Right lobe of liver (tissue), 6 donors: ENCODE measurements at regions not wholly inside any gene's neighbourhood (a gene's known extent, or its start where the extent isn't known, plus 50 kb on each side); places are given as distances from the start of the nearest gene placed in this dataset.

Source experiments
- ATAC-seq, 4 donors: fragments of 200-7000 bp; cut with Tn5 transposase; one replicate each; pipeline ENCODE4 v1.9.1; 2020; ENCODE audit warnings: mild to moderate bottlenecking in 4 of 4, moderate library complexity in 4 of 4
- DNase-seq, 3 donors: peaks; one replicate each; pipeline ENCODE4 v3.0.0-alpha.2; 2020
- H3K27ac ChIP-seq, 3 donors: fragments of 200-600 bp; one replicate each; pipeline ENCODE4 v1.8.0; 2022
- H3K27me3 ChIP-seq, 2 donors: fragments of 200-600 bp; one replicate each; pipeline ENCODE4 v1.8.0; 2022
- H3K36me3 ChIP-seq, 4 donors: fragments of 200-600 bp; sonication (generic) in 1 of 4; one replicate each; pipeline versions ENCODE4 v1.5.1 to v1.8.0; 2017 to 2022; ENCODE audit warnings: control low read depth in 1 of 4
- H3K4me1 ChIP-seq, 4 donors: fragments of 200-600 bp; sonication (generic) in 1 of 4; one replicate each; pipeline versions ENCODE4 v1.5.1 to v1.8.0; 2017 to 2022; ENCODE audit warnings: control low read depth in 1 of 4
- H3K4me3 ChIP-seq, 3 donors: fragments of 200-600 bp; one replicate each; pipeline ENCODE4 v1.8.0; 2022
- H3K9me3 ChIP-seq, 4 donors: fragments of 200-600 bp; sonication (generic) in 1 of 4; one replicate each; pipeline versions ENCODE4 v1.5.1 to v1.8.0; 2017 to 2022; ENCODE audit warnings: control low read depth in 1 of 4
- POLR2A ChIP-seq: fragments of 450-650 bp; IDR thresholded peaks from one replicate; pipeline ENCODE4 v1.6.1; 2017; ENCODE audit warnings: antibody characterized with exemption, mild to moderate bottlenecking
- WGBS: methylation state at CpG from one replicate; pipeline ENCODE4 v1.1.6; 2018; ENCODE audit warnings: low coverage, low lambda C conversion rate; ENCODE audit not compliant: insufficient coverage; ENCODE audit errors: missing lambda C conversion rate; 5-methylcytosine and 5-hydroxymethylcytosine counted together
- intact Hi-C, 2 donors: fragments of 100-400 bp; cut with DNase I; formaldehyde crosslinking; loops; one replicate each; pipeline versions ENCODE4 v1.11.2 to v1.14.1; 2022
- TF ChIP-seq, protein P1 (sequence below), 4 donors: fragments of 200-600 bp in 3 of 4; fragments of 450-650 bp in 1 of 4; IDR thresholded peaks; one replicate each; pipeline versions ENCODE4 v1.5.1 to v1.8.0; 2016 to 2022; ENCODE audit warnings: antibody characterized with exemption in 4 of 4, mild to moderate bottlenecking in 2 of 4
- donor health status: DM: no; HTN: yes; CAD: no.
- donor health status: DM: no; HTN: no; CAD: no.
- donor health status: DM: no; HTN: no; CAD: no.
- donor health status: DM: no; HTN: yes; CAD: no.
- donor health status: DM: no; HTN: yes; CAD: no.

DNA sequence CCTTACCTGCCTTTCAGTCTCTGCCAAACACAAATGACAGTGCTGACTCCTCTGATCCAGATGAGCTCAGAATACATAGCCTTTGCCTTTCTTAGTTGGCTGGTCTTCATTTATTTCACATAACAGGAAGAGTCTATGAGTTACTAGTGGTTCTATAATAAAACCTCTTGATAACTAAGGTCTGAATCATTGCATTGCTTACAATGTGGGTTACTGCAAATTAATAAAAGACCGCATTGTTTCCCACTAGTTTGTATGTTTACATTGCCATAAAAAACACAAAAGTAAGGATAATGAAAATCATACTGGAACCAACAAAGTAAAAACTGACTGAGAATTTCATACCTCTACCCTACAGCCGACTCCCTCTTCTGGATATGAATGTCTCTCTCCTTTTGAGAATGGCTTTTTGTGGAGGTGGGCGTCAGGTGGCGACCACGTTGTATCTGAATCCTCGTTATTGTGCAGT lies 62.0 kb upstream of the AKR1E2 start:
- Histone ChIP-seq H3K9me3 (no peaks in the 10 kb centered on the region), H3K36me3 (no peaks in the 10 kb centered on the region), H3K27ac (no peak overlapping the region), H3K27me3 (no peaks in the 10 kb centered on the region), H3K4me1 (no peaks in the 10 kb centered on the region), H3K4me3 (no peak overlapping the region)
- intact Hi-C loops: loop anchor here in 1 of 2 donors (10.0 kb wide), 1 partner anchor 1519 kb away; no protein-coding TSS in a partner anchor
- 55% methylated on average over 6 of the region's 6 CpGs for WGBS
- no peak for DNase-seq
- TF ChIP-seq, protein P1, sequence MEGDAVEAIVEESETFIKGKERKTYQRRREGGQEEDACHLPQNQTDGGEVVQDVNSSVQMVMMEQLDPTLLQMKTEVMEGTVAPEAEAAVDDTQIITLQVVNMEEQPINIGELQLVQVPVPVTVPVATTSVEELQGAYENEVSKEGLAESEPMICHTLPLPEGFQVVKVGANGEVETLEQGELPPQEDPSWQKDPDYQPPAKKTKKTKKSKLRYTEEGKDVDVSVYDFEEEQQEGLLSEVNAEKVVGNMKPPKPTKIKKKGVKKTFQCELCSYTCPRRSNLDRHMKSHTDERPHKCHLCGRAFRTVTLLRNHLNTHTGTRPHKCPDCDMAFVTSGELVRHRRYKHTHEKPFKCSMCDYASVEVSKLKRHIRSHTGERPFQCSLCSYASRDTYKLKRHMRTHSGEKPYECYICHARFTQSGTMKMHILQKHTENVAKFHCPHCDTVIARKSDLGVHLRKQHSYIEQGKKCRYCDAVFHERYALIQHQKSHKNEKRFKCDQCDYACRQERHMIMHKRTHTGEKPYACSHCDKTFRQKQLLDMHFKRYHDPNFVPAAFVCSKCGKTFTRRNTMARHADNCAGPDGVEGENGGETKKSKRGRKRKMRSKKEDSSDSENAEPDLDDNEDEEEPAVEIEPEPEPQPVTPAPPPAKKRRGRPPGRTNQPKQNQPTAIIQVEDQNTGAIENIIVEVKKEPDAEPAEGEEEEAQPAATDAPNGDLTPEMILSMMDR (IDR thresholded peaks at IDR 0.05): no peak
- TF ChIP-seq POLR2A: no peak
- ATAC-seq: no peak

DNA sequence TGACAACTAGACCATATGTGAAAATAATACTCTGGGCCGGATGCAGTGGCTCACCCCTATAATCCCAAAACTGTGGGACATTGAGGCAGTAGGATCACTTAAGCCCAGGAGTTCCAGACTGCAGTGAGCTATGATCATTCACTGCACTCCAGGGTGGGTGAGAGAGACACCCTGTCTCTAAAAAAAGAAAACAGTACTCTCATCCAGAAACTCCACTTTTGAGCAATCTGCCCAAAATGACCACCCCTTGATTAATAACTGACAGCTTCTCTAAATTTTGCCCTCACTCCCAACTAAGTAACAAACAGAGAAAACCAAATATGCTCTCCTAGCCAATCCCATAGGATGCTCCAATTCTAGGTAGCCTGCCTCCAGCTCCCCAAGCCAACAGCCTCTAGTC lies 62.5 kb upstream of the AKR1E2 start:
- Histone ChIP-seq H3K27me3 (no peaks in the 10 kb centered on the region), H3K36me3 (no peaks in the 10 kb centered on the region), H3K4me1 (no peaks in the 10 kb centered on the region), H3K27ac (no peak overlapping the region), H3K4me3 (no peak overlapping the region), H3K9me3 (no peaks in the 10 kb centered on the region)
- WGBS: 80% methylated on average over 1 of the region's 1 CpG
- no peak for DNase-seq
- intact Hi-C loops: loop anchor here in 1 of 2 donors (10.0 kb wide), 1 partner anchor 1519 kb away; no protein-coding TSS in a partner anchor
- TF ChIP-seq, protein P1 (IDR thresholded peaks at IDR 0.05): no peak
- TF ChIP-seq POLR2A: no peak
- ATAC-seq: no peak

DNA sequence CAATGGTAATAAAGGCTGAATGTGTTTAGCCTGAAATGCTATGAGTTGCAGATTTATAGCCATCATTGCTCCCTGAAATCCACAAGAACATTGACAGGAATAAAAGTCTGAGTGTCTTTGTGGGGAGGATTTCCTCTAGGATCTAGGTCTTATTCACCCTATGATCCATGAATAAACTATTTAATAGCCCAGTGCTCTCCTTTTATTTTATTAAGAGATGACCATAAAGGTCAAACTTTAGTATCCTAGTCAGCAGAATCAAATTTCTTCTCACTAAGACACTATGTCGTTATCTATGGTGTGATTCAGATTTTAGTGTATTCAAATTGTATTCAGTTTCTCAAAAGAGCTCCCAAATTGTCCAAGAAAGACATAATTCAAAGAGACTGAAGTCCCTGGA lies 67.8 kb upstream of the AKR1E2 start:
- H3K27ac ChIP-seq: no peak overlapping the region
- no peaks in the 10 kb centered on the region for H3K4me1 ChIP-seq
- H3K9me3 ChIP-seq: no peaks in the 10 kb centered on the region
- H3K36me3 ChIP-seq: no peaks in the 10 kb centered on the region
- ATAC-seq (no peak), DNase-seq (no peak)
- intact Hi-C loops: no loop called here
- 61% methylated on average over 1 of the region's 1 CpG for WGBS
- no peaks in the 10 kb centered on the region for H3K27me3 ChIP-seq
- TF ChIP-seq, protein P1 (IDR thresholded peaks at IDR 0.05): no peak
- TF ChIP-seq POLR2A: no peak
- no peak overlapping the region for H3K4me3 ChIP-seq

DNA sequence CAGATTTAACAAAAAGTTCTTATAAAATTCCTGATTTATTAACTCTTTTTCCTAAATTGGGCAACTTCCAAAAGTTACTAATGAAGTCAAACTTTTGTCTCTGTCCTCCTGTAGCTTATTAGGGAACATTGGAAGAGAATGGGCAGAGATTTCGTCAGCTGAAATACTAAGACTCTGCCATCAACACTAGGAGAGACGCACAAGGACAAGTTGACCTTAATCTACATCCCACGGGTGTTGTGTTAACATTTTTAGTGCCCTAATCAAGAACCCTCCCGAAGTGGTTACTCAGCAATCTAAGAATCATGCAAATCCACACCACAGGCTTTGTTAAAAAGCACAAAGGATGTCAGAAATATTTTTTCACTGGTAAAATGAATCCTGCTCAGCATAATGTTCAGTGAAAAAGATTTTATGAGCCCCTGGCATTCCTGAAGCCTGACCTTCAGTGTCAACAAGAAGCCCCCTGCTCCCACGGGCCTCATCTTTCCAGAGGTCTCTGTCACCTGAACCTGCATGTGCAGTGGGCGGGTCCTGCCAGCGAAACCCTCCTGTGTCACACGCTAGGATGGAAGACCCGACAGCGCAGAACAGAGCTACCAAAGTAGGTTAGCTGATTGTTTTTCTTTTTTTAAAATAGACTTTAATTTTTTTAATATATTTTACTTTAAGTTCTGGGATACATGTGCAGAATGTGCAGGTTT lies 70.6 kb upstream of the AKR1E2 start:
- H3K4me1 ChIP-seq: no peaks in the 10 kb centered on the region
- no peak overlapping the region for H3K27ac ChIP-seq
- intact Hi-C loops: no loop called here
- no peak for ATAC-seq
- H3K36me3 ChIP-seq: no peaks in the 10 kb centered on the region
- H3K4me3 ChIP-seq: no peak overlapping the region
- H3K27me3 ChIP-seq: no peaks in the 10 kb centered on the region
- whole genome bisulfite sequencing: 66% methylated on average over 8 of the region's 10 CpGs
- DNase-seq: no peak
- TF ChIP-seq, protein P1 (IDR thresholded peaks at IDR 0.05): no peak
- no peak for TF ChIP-seq POLR2A
- H3K9me3 ChIP-seq: no peaks in the 10 kb centered on the region
